HepG2 (cell line): ENCODE measurements at regions not wholly inside any gene's neighbourhood (a gene's known extent, or its start where the extent isn't known, plus 50 kb on each side); places are given as distances from the start of the nearest gene placed in this dataset.

Experiments used
- HNF4A ChIP-seq: sonication (generic); formaldehyde crosslinking; IDR thresholded peaks from 2 replicates; pipeline ENCODE4 v1.4.0; 2020; ENCODE audit warnings: missing genetic modification reagents
- TF ChIP-seq, protein P1 (sequence below), 2 experiments: fragments of 450-650 bp in 1 of 2; sonication (generic) in 1 of 2; formaldehyde crosslinking; IDR thresholded peaks; 2 replicates each; pipeline versions ENCODE4 v1.5.0 to v1.8.0; 2020 to 2022; ENCODE audit warnings: mild to moderate bottlenecking in 1 of 2, missing genetic modification reagents in 1 of 2
- TF ChIP-seq, protein P2 (sequence below): conservative IDR thresholded peaks from 2 replicates; pipeline ENCODE4 v1.6.1; 2018; ENCODE audit warnings: missing genetic modification reagents

DNA sequence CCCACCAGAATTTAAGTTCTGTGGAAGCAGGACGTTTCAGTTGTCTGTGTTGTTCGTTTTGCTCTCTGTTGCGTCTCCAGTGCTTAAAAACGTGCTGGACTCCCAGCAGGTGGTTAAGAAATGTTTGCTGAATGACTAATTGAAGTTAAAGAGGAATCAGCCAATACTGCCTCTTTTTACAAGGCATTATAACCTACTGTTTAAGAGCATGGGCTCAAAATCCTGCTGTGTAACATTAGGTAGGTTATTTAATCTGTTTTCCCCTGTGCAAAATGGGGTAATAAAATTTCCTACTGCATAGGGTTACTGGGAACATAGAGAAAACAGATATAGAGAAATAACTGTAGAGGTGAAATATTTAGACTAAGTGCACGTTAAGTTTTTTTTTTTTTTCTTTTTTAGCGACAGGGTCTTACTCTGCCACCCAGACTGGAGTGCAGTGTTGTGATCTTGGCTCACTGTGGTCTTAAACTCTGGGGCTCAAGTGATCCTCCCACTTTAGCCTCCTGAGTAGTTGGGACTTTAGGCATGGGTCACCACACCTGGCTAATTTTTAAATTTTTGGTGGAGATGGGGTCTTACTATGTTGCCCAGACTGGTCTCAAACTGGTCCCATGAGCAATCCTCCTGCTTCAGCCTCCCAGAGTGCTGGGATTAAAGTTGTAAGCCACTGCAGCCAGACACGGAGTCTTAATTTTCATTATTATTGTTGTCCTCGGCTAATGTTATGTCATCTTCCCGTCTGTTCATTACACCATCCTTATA, 139.4 kb upstream of the PRICKLE1 start:
- no peak for TF ChIP-seq HNF4A (CRISPR knock-in tag)
- TF ChIP-seq, protein P1, sequence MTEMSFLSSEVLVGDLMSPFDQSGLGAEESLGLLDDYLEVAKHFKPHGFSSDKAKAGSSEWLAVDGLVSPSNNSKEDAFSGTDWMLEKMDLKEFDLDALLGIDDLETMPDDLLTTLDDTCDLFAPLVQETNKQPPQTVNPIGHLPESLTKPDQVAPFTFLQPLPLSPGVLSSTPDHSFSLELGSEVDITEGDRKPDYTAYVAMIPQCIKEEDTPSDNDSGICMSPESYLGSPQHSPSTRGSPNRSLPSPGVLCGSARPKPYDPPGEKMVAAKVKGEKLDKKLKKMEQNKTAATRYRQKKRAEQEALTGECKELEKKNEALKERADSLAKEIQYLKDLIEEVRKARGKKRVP (CRISPR knock-in tag; IDR thresholded peaks at IDR 0.05), result no peak
- TF ChIP-seq, protein P2, sequence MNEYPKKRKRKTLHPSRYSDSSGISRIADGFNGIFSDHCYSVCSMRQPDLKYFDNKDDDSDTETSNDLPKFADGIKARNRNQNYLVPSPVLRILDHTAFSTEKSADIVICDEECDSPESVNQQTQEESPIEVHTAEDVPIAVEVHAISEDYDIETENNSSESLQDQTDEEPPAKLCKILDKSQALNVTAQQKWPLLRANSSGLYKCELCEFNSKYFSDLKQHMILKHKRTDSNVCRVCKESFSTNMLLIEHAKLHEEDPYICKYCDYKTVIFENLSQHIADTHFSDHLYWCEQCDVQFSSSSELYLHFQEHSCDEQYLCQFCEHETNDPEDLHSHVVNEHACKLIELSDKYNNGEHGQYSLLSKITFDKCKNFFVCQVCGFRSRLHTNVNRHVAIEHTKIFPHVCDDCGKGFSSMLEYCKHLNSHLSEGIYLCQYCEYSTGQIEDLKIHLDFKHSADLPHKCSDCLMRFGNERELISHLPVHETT (CRISPR knock-in tag), result no peak
